ENCODE measurements at regions not wholly inside any gene's neighbourhood (a gene's known extent, or its start where the extent isn't known, plus 50 kb on each side); places are given as distances from the start of the nearest gene placed in this dataset.

DNA sequence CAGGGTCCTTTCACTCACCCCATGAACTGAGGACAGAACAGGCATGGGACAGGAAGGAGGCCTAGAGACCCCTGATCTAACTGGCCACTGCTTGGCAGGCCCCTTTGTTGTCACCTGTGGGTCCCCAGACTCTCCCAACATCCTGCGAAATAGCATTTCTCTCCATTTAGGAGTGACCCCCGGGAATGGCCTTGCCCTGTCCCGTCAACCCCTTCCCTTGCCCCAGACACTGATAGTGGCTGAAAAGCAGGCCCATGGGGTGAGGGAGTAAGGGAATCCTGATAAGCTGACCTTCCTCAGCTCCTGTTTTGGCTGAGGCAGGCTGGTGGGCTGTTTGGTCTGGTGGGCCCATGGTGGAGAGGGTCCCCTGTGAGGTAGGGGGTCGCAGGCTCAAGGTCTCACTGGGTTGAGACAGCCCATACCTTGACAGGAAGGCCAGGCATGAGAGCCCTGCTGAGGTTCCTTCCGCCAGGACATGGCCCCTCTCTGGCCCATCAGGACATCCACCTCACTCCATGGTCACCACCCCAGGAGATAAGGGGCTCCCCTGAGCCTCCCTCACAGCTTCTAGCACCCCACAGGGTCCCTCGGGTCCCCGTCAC lies 139.3 kb downstream of the MRPL14 start:
- Histone ChIP-seq H3K4me2 (ENCODE audit: insufficient read depth, insufficient read length, low read length) (no peak overlapping the region), H3K18ac (ENCODE audit: insufficient read length, low read depth, low read length) (no peak overlapping the region), H2BK20ac (ENCODE audit: low read depth, low read length, poor library complexity, severe bottlenecking) (no peak overlapping the region), H4K20me1 (ENCODE audit: control insufficient read depth, insufficient read depth, insufficient read length) (no peaks in the 10 kb centered on the region), H3K79me2 (ENCODE audit: insufficient read depth, low read length) (no peaks in the 10 kb centered on the region), H2BK120ac (ENCODE audit: low read depth, low read length, poor library complexity, severe bottlenecking) (no peak overlapping the region), H2BK12ac (ENCODE audit: insufficient read length, low read depth, low read length) (no peak overlapping the region), H3K27ac (ENCODE audit: insufficient read length, low read depth, low read length) (no peak overlapping the region), H3K23ac (ENCODE audit: insufficient read length, low read depth, low read length) (no peak overlapping the region), H3K79me1 (ENCODE audit: insufficient read depth, low read depth, low read length, poor library complexity, severe bottlenecking) (no peaks in the 10 kb centered on the region), H3K14ac (ENCODE audit: insufficient read depth, low read length) (no peak overlapping the region), H2BK5ac (ENCODE audit: insufficient read length, low read length) (no peak overlapping the region), H3K23me2 (ENCODE audit: insufficient read length, low read depth, low read length, poor library complexity, severe bottlenecking) (no peaks in the 10 kb centered on the region), H2AK5ac (ENCODE audit: insufficient read length, low read length) (no peak overlapping the region), H2BK15ac (ENCODE audit: low read depth, low read length) (no peak overlapping the region), H3K9me3 (ENCODE audit: control insufficient read depth, low read depth, low read length) (no peaks in the 10 kb centered on the region), H3T11ph (ENCODE audit: low read length) (no peak overlapping the region), H4K8ac (replicated peaks; ENCODE audit: insufficient read length, low read depth, low read length) (no peak overlapping the region), H3K9ac (ENCODE audit: extremely low read depth, insufficient read length, low read length) (no peak overlapping the region), H3K4me1 (ENCODE audit: insufficient read depth, low read length) (peaks cover 2% of the 10 kb centered on the region; the same call in 1 of the 2 replicates), H3K27me3 (ENCODE audit: insufficient read depth, low read length) (no peaks in the 10 kb centered on the region), H3K56ac (ENCODE audit: insufficient read length, low read depth, low read length) (no peak overlapping the region), H4K91ac (ENCODE audit: insufficient read length, low read depth, low read length) (no peak overlapping the region), H4K5ac (ENCODE audit: insufficient read length, low read depth, low read length) (no peak overlapping the region), H2AFZ (ENCODE audit: low read length) (no peak overlapping the region), H3K4ac (ENCODE audit: low read depth, low read length) (no peak overlapping the region)
- DNase-seq, result no peak
- Mint-ChIP-seq H3K4me1 (peaks cover 26 to 32% of the 10 kb centered on the region in 2 experiments), H3K36me3 (ENCODE audit: insufficient read depth in 1 of 3, low read depth in 3 of 3) (no peaks in the 10 kb centered on the region), H3K27ac (no peak overlapping the region), H3K27me3 (ENCODE audit: low read depth) (peaks cover 3% of the 10 kb centered on the region), H3K9me3 (no peaks in the 10 kb centered on the region; a peak in 1 of 5 replicates), H3K4me3 (no peak overlapping the region)
- TF ChIP-seq CTCF (conservative IDR thresholded peaks at IDR 0.05), result no peak
- no CpG with 5 or more reads among the region's 7 CpGs for WGBS (ENCODE audit: extremely low coverage, insufficient read length, low lambda C conversion rate)
